Common myeloid progenitor, CD34-positive (primary cell): ENCODE measurements at regions not wholly inside any gene's neighbourhood (a gene's known extent, or its start where the extent isn't known, plus 50 kb on each side); places are given as distances from the start of the nearest gene placed in this dataset.

Experiments
- CTCF ChIA-PET: fragments of 350-600 bp; sonication (Branson Sonifier 250); formaldehyde crosslinking; loops from one replicate; lab custom pipeline; 2021; ENCODE audit warnings: antibody characterized with exemption; lab: Charles Lee
- POLR2A ChIA-PET: fragments of 350-600 bp; sonication (Branson Sonifier 250); formaldehyde crosslinking; loops from one replicate; lab custom pipeline; 2021; ENCODE audit warnings: antibody characterized with exemption; lab: Charles Lee
- DNase-seq, 3 donors: peaks; one replicate each; pipeline versions ENCODE4 v3.0.0 to v3.0.0-alpha.2; 2013
- H3K27ac ChIP-seq, 2 experiments: 1 replicate in 1 of 2; 2 replicates in 1 of 2; pipeline ENCODE4 v1.7.0; 2013; ENCODE audit warnings: inconsistent platforms in 2 of 2, low read length in 2 of 2, mild to moderate bottlenecking in 2 of 2, low read depth in 1 of 2, moderate library complexity in 1 of 2; ENCODE audit not compliant: severe bottlenecking in 2 of 2, insufficient read depth in 1 of 2, poor library complexity in 1 of 2
- H3K27me3 ChIP-seq, 5 experiments: replicated peaks in 2 of 5; 1 replicate in 3 of 5; 2 replicates in 2 of 5; pipeline versions ENCODE4 v1.6.1 to v1.7.0; 2013; ENCODE audit warnings: low read length in 4 of 5, mild to moderate bottlenecking in 2 of 5, moderate library complexity in 2 of 5, inconsistent platforms in 1 of 5; ENCODE audit not compliant: insufficient read depth in 5 of 5, control insufficient read depth in 4 of 5
- H3K36me3 ChIP-seq, 4 experiments: 1 replicate in 2 of 4; 2 replicates in 2 of 4; pipeline versions ENCODE4 v1.6.1 to v1.7.0; 2013; ENCODE audit warnings: low read length in 3 of 4, control low read depth in 1 of 4, mild to moderate bottlenecking in 1 of 4; ENCODE audit not compliant: control insufficient read depth in 4 of 4, insufficient read depth in 4 of 4
- H3K4me1 ChIP-seq, 4 experiments: 1 replicate in 3 of 4; 2 replicates in 1 of 4; pipeline versions ENCODE4 v1.6.1 to v1.7.1; 2013; ENCODE audit warnings: low read length in 3 of 4, mild to moderate bottlenecking in 3 of 4, control low read depth in 1 of 4, inconsistent platforms in 1 of 4, moderate library complexity in 1 of 4; ENCODE audit not compliant: control insufficient read depth in 4 of 4, insufficient read depth in 4 of 4; ENCODE audit errors: control extremely low read depth in 1 of 4
- H3K4me3 ChIP-seq, 7 experiments: 1 replicate in 4 of 7; 2 replicates in 3 of 7; pipeline versions ENCODE4 v1.5.1 to v1.7.0; 2013; ENCODE audit warnings: mild to moderate bottlenecking in 7 of 7, low read length in 6 of 7, moderate library complexity in 6 of 7, inconsistent platforms in 2 of 7, low read depth in 2 of 7, control low read depth in 1 of 7; ENCODE audit not compliant: insufficient read depth in 4 of 7, control insufficient read depth in 1 of 7; ENCODE audit errors: extremely low read depth in 1 of 7
- H3K9me3 ChIP-seq, 5 experiments: 1 replicate in 4 of 5; 2 replicates in 1 of 5; pipeline versions ENCODE4 v1.6.1 to v1.7.1; 2013; ENCODE audit warnings: low read length in 4 of 5, mild to moderate bottlenecking in 2 of 5, inconsistent platforms in 1 of 5, low read depth in 1 of 5, moderate library complexity in 1 of 5; ENCODE audit not compliant: control insufficient read depth in 4 of 5, insufficient read depth in 2 of 5; ENCODE audit errors: control extremely low read depth in 1 of 5
- WGBS: methylation state at CpG from one replicate; pipeline ENCODE4 v1.1.5; 2013; ENCODE audit not compliant: insufficient coverage; 5-methylcytosine and 5-hydroxymethylcytosine counted together

DNA sequence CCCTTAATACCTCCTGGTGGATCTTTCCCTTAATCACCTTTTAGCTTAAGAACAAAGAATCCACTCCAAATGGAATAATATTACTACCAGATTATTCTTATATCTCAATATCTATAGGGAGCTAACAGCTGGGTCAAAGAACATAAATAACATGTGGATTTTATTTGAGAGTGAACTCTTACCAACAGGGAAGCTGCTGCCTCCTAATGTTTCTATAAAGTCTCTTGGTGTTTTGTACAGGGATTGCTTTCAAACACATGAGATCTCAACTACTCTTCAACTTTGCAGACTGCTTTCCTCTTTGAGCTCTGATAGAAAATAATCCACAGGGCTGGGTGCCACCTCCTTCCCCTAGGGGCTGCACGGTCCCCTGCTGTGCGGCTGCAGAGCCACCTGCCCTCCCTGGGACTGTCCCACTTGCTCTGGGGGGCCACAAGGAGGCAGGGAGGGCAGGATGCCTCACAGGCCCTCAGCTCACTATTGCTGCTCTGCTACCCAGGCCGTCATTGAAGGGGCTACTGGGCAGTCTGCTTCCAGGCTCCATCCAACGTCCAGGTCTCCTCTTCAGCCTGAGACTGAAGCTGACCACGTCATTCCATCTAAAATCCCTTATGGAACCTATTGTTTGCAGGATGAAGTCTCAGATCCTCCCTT, 191.2 kb downstream of the CXCL12 start:
- CTCF ChIA-PET = interaction anchor here (1.3 to 1.7 kb wide), 2 partner anchors 20 to 118 kb away, joined by 3 to 4 read pairs; no protein-coding TSS in a partner anchor
- no peaks in the 10 kb centered on the region for H3K36me3 ChIP-seq
- H3K27me3 ChIP-seq = no peaks in the 10 kb centered on the region
- H3K27ac ChIP-seq = no peak overlapping the region
- H3K4me3 ChIP-seq = no peak overlapping the region
- peaks cover 0 to 4% (median 0%) of the 10 kb centered on the region in 5 experiments for H3K9me3 ChIP-seq
- DNase-seq = no peak
- peaks cover 0 to 17% (median 7%) of the 10 kb centered on the region in 4 experiments for H3K4me1 ChIP-seq
- WGBS = 100% methylated on average over 5 of the region's 5 CpGs
- POLR2A ChIA-PET = no interaction called here

GRCh38 chr10:44193166-44193565, 191.7 kb downstream of the CXCL12 start:
- WGBS = no CpG with 5 or more reads among the region's 3 CpGs
- Histone ChIP-seq H3K9me3 (peaks cover 0 to 4% (median 0%) of the 10 kb centered on the region in 5 experiments), H3K36me3 (no peaks in the 10 kb centered on the region), H3K27me3 (no peaks in the 10 kb centered on the region), H3K27ac (no peak overlapping the region), H3K4me1 (peaks cover 0 to 17% (median 7%) of the 10 kb centered on the region in 4 experiments), H3K4me3 (no peak overlapping the region)
- CTCF ChIA-PET = interaction anchor here (1.3 to 1.7 kb wide), 2 partner anchors 19 to 118 kb away, joined by 3 to 4 read pairs; no protein-coding TSS in a partner anchor
- DNase-seq = no peak
- POLR2A ChIA-PET = no interaction called here

DNA sequence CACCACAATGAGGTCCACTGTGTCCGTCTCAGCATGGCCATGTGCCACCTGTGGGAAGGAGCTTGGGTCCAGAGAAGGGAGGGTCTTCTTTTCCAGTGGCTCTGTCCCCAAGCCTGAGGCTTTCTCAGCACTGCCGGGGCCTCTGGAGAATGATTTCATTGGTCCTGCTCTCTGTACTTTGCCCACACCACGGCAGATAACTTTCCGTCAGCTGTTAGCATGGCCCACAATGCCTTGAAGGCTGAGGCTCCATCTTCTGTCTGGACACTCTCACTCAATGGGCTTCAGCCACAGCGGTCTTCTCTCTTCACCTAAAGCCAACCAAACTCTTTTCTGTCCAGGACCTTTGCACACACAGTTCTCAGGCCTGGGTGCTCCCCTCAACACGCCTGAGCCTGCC, 192.5 kb downstream of the CXCL12 start:
- no peak for DNase-seq
- Histone ChIP-seq H3K4me3 (no peak overlapping the region), H3K36me3 (no peaks in the 10 kb centered on the region), H3K9me3 (peaks cover 0 to 4% (median 0%) of the 10 kb centered on the region in 5 experiments), H3K4me1 (peaks cover 0 to 17% (median 7%) of the 10 kb centered on the region in 4 experiments), H3K27ac (no peak overlapping the region), H3K27me3 (no peaks in the 10 kb centered on the region)
- POLR2A ChIA-PET = no interaction called here
- WGBS = 97% methylated on average over 6 of the region's 6 CpGs
- CTCF ChIA-PET = no interaction called here

DNA sequence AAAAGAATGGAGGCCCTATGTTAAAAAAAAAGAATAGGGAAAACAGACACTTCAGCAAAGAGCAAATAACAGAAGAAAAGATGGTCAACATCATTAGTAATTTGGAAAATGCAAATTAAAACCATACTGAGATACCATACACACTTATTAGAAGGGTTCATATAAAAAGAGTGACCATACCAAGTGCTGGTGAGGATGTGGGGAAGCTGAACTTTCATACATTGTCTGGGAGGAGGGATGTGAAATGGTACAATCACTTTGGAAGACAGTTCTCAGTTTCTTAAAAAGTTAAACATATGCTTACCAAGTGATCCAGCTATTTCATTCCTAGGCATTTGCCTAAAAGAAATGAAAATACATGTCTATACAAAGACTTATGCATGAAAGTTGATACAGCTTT, 194.4 kb downstream of the CXCL12 start:
- Histone ChIP-seq H3K4me1 (peaks cover 0 to 9% (median 4%) of the 10 kb centered on the region in 4 experiments), H3K4me3 (no peak overlapping the region), H3K9me3 (peaks cover 0 to 4% (median 0%) of the 10 kb centered on the region in 5 experiments), H3K27me3 (no peaks in the 10 kb centered on the region), H3K27ac (no peak overlapping the region), H3K36me3 (no peaks in the 10 kb centered on the region)
- ChIA-PET POLR2A (no interaction called here), CTCF (no interaction called here)
- no peak for DNase-seq

GRCh38 chr10:44186821-44187220, 198.1 kb downstream of the CXCL12 start:
- no peak overlapping the region for H3K4me3 ChIP-seq
- peaks cover 0 to 4% (median 0%) of the 10 kb centered on the region in 5 experiments for H3K9me3 ChIP-seq
- H3K36me3 ChIP-seq = no peaks in the 10 kb centered on the region
- no peaks in the 10 kb centered on the region for H3K27me3 ChIP-seq
- ChIA-PET POLR2A (interaction anchor here (0.7 kb wide), 1 partner anchor 10 kb away, joined by 3 read pairs; no protein-coding TSS in a partner anchor), CTCF (no interaction called here)
- WGBS = 100% methylated on average over 1 of the region's 1 CpG
- no peak for DNase-seq
- no peak overlapping the region for H3K27ac ChIP-seq
- no peaks in the 10 kb centered on the region for H3K4me1 ChIP-seq

DNA sequence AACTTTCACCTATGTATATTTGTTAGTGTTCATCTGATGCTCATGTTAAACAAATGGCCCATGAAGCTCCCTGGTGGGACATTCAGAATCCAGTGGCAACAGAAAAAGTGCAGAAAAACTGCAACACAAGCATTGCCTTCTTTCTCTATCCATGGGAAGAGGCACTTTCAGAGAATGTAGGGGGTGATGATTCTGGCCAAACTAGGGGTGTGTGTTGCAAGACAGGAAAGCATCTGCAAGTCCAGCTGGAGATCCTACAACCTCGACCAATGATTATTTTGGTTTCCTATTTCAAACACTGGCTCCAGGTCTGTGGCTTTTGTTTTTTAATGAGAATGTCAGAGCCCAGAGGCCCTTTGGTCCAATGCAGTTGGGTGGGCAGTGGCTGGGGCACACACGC, 198.7 kb downstream of the CXCL12 start:
- Histone ChIP-seq H3K27me3 (no peaks in the 10 kb centered on the region), H3K27ac (no peak overlapping the region), H3K4me1 (no peaks in the 10 kb centered on the region), H3K36me3 (no peaks in the 10 kb centered on the region), H3K4me3 (no peak overlapping the region), H3K9me3 (peaks cover 0 to 4% (median 0%) of the 10 kb centered on the region in 5 experiments)
- POLR2A ChIA-PET = interaction anchor here (0.7 kb wide), 1 partner anchor 10 kb away, joined by 3 read pairs; no protein-coding TSS in a partner anchor
- no peak for DNase-seq
- CTCF ChIA-PET = no interaction called here
- WGBS = 50% methylated on average over 2 of the region's 2 CpGs

DNA sequence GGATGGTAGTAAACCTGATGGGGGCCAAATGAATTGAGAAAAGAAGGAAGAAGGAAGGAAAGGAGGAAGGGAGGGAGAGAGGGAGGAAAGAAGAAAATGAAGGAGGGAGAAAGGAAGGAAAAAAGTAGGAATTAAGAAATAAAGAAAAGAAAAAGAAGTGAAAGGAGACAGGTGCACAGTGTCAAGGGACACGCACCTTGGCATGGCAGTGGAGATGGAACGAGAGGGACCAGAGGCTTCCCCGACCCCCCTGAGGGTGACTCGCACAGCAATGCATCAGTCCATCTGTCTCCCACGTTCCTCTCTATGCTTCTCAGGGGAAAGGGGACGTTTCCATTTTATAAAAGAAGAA, 199.6 kb downstream of the CXCL12 start:
- no peaks in the 10 kb centered on the region for H3K36me3 ChIP-seq
- ChIA-PET POLR2A (no interaction called here), CTCF (no interaction called here)
- no peaks in the 10 kb centered on the region for H3K4me1 ChIP-seq
- no peak overlapping the region for H3K27ac ChIP-seq
- peaks cover 0 to 2% (median 0%) of the 10 kb centered on the region in 5 experiments for H3K9me3 ChIP-seq
- no peak overlapping the region for H3K4me3 ChIP-seq
- no peak for DNase-seq
- H3K27me3 ChIP-seq = no peaks in the 10 kb centered on the region
- 94% methylated on average over 5 of the region's 6 CpGs for WGBS
